Panc1 (cell line): ENCODE measurements at regions not wholly inside any gene's neighbourhood (a gene's known extent, or its start where the extent isn't known, plus 50 kb on each side); places are given as distances from the start of the nearest gene placed in this dataset.

ENCODE experiments used
- ATAC-seq: fragments of 200-7000 bp; cut with Tn5 transposase; 2 replicates; pipeline ENCODE4 v1.9.1; 2020; ENCODE audit warnings: mild to moderate bottlenecking, moderate library complexity
- BruUV-seq: library from RNA; stranded (reverse); fragments of 400-500 nt; replicated peaks from 2 replicates; lab custom pipeline; 2021; lab: Mats Ljungman, UMichigan
- CTCF ChIA-PET: fragments of 300-600 bp; sonication (Branson Sonifier 250); formaldehyde crosslinking; loops from one replicate; lab custom pipeline; 2022; ENCODE audit warnings: antibody characterized with exemption; lab: Charles Lee
- POLR2A ChIA-PET: fragments of 300-600 bp; sonication (Branson Sonifier 250); formaldehyde crosslinking; loops from one replicate; lab custom pipeline; 2022; ENCODE audit warnings: antibody characterized with exemption; lab: Charles Lee
- DNase-seq: peaks from one replicate; pipeline ENCODE4 v3.0.0-alpha.2; 2010; ENCODE audit warnings: low read depth, low spot score
- H3K27ac ChIP-seq: 2 replicates; pipeline ENCODE4 v1.5.1; 2011; ENCODE audit warnings: mild to moderate bottlenecking, low read length, inconsistent platforms
- H3K27me3 ChIP-seq: fragments of 200-500 bp; sonication (Bioruptor generic); 2 replicates; pipeline ENCODE4 v1.6.0; 2014; ENCODE audit warnings: low read length, inconsistent platforms; ENCODE audit not compliant: control insufficient read depth, insufficient read depth
- H3K36me3 ChIP-seq: fragments of 200-500 bp; sonication (Bioruptor generic); 2 replicates; pipeline ENCODE4 v1.5.1; 2014; ENCODE audit warnings: inconsistent platforms, mild to moderate bottlenecking, low read length, moderate library complexity; ENCODE audit not compliant: control insufficient read depth, insufficient read depth
- H3K4me1 ChIP-seq: 2 replicates; pipeline ENCODE4 v1.5.1; 2011; ENCODE audit warnings: inconsistent platforms, mild to moderate bottlenecking, low read length, moderate library complexity; ENCODE audit not compliant: control insufficient read depth, insufficient read depth
- H3K4me3 ChIP-seq, 2 experiments: 2 replicates each; pipeline ENCODE4 v1.5.1; 2011 to 2012; ENCODE audit warnings: low read depth in 2 of 2, low read length in 2 of 2, mild to moderate bottlenecking in 2 of 2, inconsistent platforms in 1 of 2, moderate library complexity in 1 of 2
- H3K9me3 ChIP-seq: fragments of 200-500 bp; sonication (Bioruptor generic); 2 replicates; pipeline ENCODE4 v1.5.1; 2014; ENCODE audit warnings: low read depth, mild to moderate bottlenecking, inconsistent platforms, low read length, moderate library complexity; ENCODE audit not compliant: control insufficient read depth, insufficient read depth
- POLR2AphosphoS5 ChIP-seq: IDR thresholded peaks from 2 replicates; pipeline ENCODE4 v1.6.1; 2012; ENCODE audit warnings: mild to moderate bottlenecking, low read depth, low read length, moderate library complexity
- SIN3A ChIP-seq: IDR thresholded peaks from 2 replicates; pipeline ENCODE4 v1.6.1; 2012; ENCODE audit warnings: low read depth, mild to moderate bottlenecking, low read length, moderate library complexity, borderline replicate concordance; ENCODE audit not compliant: insufficient read depth
- TCF7L2 ChIP-seq: IDR thresholded peaks from 2 replicates; pipeline ENCODE4 v1.6.1; 2011; ENCODE audit warnings: mild to moderate bottlenecking, low read depth, low read length, inconsistent platforms
- in situ Hi-C: cut with HindIII; loops from 2 replicates; pipeline ENCODE4 v1.10.0; 2016; ENCODE audit warnings: low sequenced_read_pairs, low pct_unique_long_range_greater_than_20kb
- intact Hi-C: fragments of 100-400 bp; cut with micrococcal nuclease; formaldehyde crosslinking; loops from one replicate; pipeline ENCODE4 v1.10.0; 2022; ENCODE audit not compliant: unreplicated experiment
- TF ChIP-seq, protein P1 (sequence below): fragments of 450-650 bp; IDR thresholded peaks from 2 replicates; pipeline ENCODE4 v1.5.1; 2017; ENCODE audit warnings: mild to moderate bottlenecking
- TF ChIP-seq, protein P2 (sequence below), 2 experiments: IDR thresholded peaks; 2 replicates each; pipeline ENCODE4 v1.6.1; 2011 to 2012; ENCODE audit warnings: low read depth in 2 of 2, control low read depth in 1 of 2, low read length in 1 of 2, mild to moderate bottlenecking in 1 of 2, moderate library complexity in 1 of 2; ENCODE audit not compliant: insufficient read depth in 1 of 2

GRCh38 chr5:3661755-3662296 is 66.2 kb downstream of the IRX1 start:
- POLR2A ChIA-PET: no interaction called here
- Histone ChIP-seq H3K4me3 (no peak overlapping the region), H3K27me3 (no peaks in the 10 kb centered on the region), H3K27ac (no peak overlapping the region), H3K4me1 (no peaks in the 10 kb centered on the region), H3K9me3 (no peaks in the 10 kb centered on the region), H3K36me3 (no peaks in the 10 kb centered on the region)
- intact Hi-C loops (no loop called here), in situ Hi-C loops (no loop called here)
- DNase-seq (no peak), ATAC-seq (no peak)
- no peak for TF ChIP-seq TCF7L2
- TF ChIP-seq, protein P1, sequence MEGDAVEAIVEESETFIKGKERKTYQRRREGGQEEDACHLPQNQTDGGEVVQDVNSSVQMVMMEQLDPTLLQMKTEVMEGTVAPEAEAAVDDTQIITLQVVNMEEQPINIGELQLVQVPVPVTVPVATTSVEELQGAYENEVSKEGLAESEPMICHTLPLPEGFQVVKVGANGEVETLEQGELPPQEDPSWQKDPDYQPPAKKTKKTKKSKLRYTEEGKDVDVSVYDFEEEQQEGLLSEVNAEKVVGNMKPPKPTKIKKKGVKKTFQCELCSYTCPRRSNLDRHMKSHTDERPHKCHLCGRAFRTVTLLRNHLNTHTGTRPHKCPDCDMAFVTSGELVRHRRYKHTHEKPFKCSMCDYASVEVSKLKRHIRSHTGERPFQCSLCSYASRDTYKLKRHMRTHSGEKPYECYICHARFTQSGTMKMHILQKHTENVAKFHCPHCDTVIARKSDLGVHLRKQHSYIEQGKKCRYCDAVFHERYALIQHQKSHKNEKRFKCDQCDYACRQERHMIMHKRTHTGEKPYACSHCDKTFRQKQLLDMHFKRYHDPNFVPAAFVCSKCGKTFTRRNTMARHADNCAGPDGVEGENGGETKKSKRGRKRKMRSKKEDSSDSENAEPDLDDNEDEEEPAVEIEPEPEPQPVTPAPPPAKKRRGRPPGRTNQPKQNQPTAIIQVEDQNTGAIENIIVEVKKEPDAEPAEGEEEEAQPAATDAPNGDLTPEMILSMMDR: no peak
- TF ChIP-seq, protein P2, sequence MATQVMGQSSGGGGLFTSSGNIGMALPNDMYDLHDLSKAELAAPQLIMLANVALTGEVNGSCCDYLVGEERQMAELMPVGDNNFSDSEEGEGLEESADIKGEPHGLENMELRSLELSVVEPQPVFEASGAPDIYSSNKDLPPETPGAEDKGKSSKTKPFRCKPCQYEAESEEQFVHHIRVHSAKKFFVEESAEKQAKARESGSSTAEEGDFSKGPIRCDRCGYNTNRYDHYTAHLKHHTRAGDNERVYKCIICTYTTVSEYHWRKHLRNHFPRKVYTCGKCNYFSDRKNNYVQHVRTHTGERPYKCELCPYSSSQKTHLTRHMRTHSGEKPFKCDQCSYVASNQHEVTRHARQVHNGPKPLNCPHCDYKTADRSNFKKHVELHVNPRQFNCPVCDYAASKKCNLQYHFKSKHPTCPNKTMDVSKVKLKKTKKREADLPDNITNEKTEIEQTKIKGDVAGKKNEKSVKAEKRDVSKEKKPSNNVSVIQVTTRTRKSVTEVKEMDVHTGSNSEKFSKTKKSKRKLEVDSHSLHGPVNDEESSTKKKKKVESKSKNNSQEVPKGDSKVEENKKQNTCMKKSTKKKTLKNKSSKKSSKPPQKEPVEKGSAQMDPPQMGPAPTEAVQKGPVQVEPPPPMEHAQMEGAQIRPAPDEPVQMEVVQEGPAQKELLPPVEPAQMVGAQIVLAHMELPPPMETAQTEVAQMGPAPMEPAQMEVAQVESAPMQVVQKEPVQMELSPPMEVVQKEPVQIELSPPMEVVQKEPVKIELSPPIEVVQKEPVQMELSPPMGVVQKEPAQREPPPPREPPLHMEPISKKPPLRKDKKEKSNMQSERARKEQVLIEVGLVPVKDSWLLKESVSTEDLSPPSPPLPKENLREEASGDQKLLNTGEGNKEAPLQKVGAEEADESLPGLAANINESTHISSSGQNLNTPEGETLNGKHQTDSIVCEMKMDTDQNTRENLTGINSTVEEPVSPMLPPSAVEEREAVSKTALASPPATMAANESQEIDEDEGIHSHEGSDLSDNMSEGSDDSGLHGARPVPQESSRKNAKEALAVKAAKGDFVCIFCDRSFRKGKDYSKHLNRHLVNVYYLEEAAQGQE (IDR thresholded peaks at IDR 0.05; ENCODE audit: insufficient read depth in 1 of 2, low read depth in 2 of 2, low read length in 1 of 2): no peak
- TF ChIP-seq SIN3A: no peak
- TF ChIP-seq POLR2AphosphoS5: no peak
- CTCF ChIA-PET: no interaction called here
- BruUV-seq: no TSS peak

- Histone ChIP-seq H3K4me1 (no peaks in the 10 kb centered on the region), H3K9me3 (no peaks in the 10 kb centered on the region), H3K27me3 (no peaks in the 10 kb centered on the region), H3K27ac (no peak overlapping the region), H3K4me3 (no peak overlapping the region), H3K36me3 (no peaks in the 10 kb centered on the region)
- intact Hi-C loops (no loop called here), in situ Hi-C loops (no loop called here)
- DNase-seq (no peak), ATAC-seq (no peak)
- TF ChIP-seq TCF7L2 (no peak), POLR2AphosphoS5 (no peak), SIN3A (no peak)
- TF ChIP-seq, protein P1: no peak
- TF ChIP-seq, protein P2 (IDR thresholded peaks at IDR 0.05; ENCODE audit: insufficient read depth in 1 of 2, low read depth in 2 of 2, low read length in 1 of 2): no peak
- ChIA-PET POLR2A (no interaction called here), CTCF (no interaction called here)
- BruUV-seq: no TSS peak
Measured at GRCh38 chr5:3662344-3662743, 66.7 kb downstream of the IRX1 start.
